NCI-H146 treated with DMSO at 0.1 percent for 48 hours (cell line): ENCODE measurements at regions not wholly inside any gene's neighbourhood (a gene's known extent, or its start where the extent isn't known, plus 50 kb on each side); places are given as distances from the start of the nearest gene placed in this dataset.

Source experiments
- DNase-seq: peaks from one replicate; lab custom pipeline; 2025; ENCODE audit not compliant: unreplicated experiment; lab: John Stamatoyannopoulos, UW

- DNase-seq = no peak
These were observed 131.4 kb upstream of the RUNX3 start for GRCh38 chr1:25061261-25061995.

GRCh38 chr1:25057188-25057587, 127.1 kb upstream of the RUNX3 start:
- DNase-seq = no peak

- DNase-seq = no peak
These were observed 126.5 kb upstream of the RUNX3 start for GRCh38 chr1:25056536-25056935.

GRCh38 chr1:25055961-25056360, 125.9 kb upstream of the RUNX3 start:
- no peak for DNase-seq

GRCh38 chr1:25055324-25055780, 125.3 kb upstream of the RUNX3 start:
- DNase-seq = no peak

- DNase-seq = no peak
These were observed 124.6 kb upstream of the RUNX3 start for GRCh38 chr1:25054526-25055323.

GRCh38 chr1:25053576-25054250, 123.6 kb upstream of the RUNX3 start:
- DNase-seq = no peak

GRCh38 chr1:25051906-25052305, 121.8 kb upstream of the RUNX3 start:
- peak; percentile 17 for DNase-seq

- DNase-seq = peak; percentile 66
These were observed 121.4 kb upstream of the RUNX3 start for GRCh38 chr1:25051504-25051903.

GRCh38 chr1:25050165-25050564, 120.1 kb upstream of the RUNX3 start:
- DNase-seq = no peak

GRCh38 chr1:25049190-25049589, 119.1 kb upstream of the RUNX3 start:
- DNase-seq = no peak

GRCh38 chr1:25048728-25049127, 118.7 kb upstream of the RUNX3 start:
- no peak for DNase-seq

GRCh38 chr1:25047506-25048240, 117.6 kb upstream of the RUNX3 start:
- no peak for DNase-seq

GRCh38 chr1:25046194-25046532, 116.1 kb upstream of the RUNX3 start:
- no peak for DNase-seq

GRCh38 chr1:25045480-25046193, 115.6 kb upstream of the RUNX3 start:
- DNase-seq = no peak

GRCh38 chr1:25043228-25043580, 113.1 kb upstream of the RUNX3 start:
- DNase-seq = no peak

GRCh38 chr1:25042331-25043227, 112.5 kb upstream of the RUNX3 start:
- DNase-seq = no peak

GRCh38 chr1:25041916-25042315, 111.8 kb upstream of the RUNX3 start:
- no peak for DNase-seq

GRCh38 chr1:25040122-25040685, 110.1 kb upstream of the RUNX3 start:
- DNase-seq = no peak
